Epithelial cell of proximal tubule (primary cell): ENCODE measurements at regions not wholly inside any gene's neighbourhood (a gene's known extent, or its start where the extent isn't known, plus 50 kb on each side); places are given as distances from the start of the nearest gene placed in this dataset.

Experiments used
- DNase-seq: peaks from one replicate; pipeline ENCODE4 v3.0.0-alpha.2; 2011; ENCODE audit warnings: low read depth
- H3K4me3 ChIP-seq: 2 replicates; pipeline ENCODE4 v1.5.1; 2011; ENCODE audit warnings: low read depth, mild to moderate bottlenecking, low read length
- CTCF ChIP-seq: conservative IDR thresholded peaks from 2 replicates; pipeline ENCODE4 v1.5.1; 2012; ENCODE audit warnings: low read depth, mild to moderate bottlenecking, low read length

- no peak overlapping the region for H3K4me3 ChIP-seq
- no peak for TF ChIP-seq CTCF
- no peak for DNase-seq
Observed at GRCh38 chr4:11299016-11299415, 129.7 kb downstream of the HS3ST1 start.

GRCh38 chr4:11298451-11298850 lies 130.2 kb downstream of the HS3ST1 start:
- H3K4me3 ChIP-seq, result no peak overlapping the region
- TF ChIP-seq CTCF, result no peak
- DNase-seq, result no peak

- no peak overlapping the region for H3K4me3 ChIP-seq
- DNase-seq, result no peak
- no peak for TF ChIP-seq CTCF
Observed at GRCh38 chr4:11297627-11298026, 131.1 kb downstream of the HS3ST1 start.

DNA sequence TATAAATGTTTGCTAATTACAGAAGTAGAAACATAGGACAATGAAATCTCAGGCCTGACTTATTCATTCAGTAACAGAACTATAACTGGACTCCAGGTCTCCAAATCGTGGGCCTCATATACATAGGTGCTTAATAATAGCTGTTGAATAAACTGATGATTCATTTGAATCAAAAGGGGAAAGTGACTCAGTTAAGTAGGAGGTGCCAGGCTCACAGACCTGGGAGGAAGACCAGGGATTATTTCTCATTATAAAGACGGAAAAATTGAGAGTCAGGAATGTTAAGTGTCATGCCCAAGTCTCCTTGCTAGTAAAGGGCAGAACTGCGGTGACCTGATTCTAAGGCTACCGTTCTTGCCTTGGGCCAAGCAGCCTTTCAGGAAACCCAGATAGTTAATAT lies 131.5 kb downstream of the HS3ST1 start:
- TF ChIP-seq CTCF, result no peak
- no peak overlapping the region for H3K4me3 ChIP-seq
- no peak for DNase-seq

- DNase-seq, result no peak
- TF ChIP-seq CTCF, result no peak
- no peak overlapping the region for H3K4me3 ChIP-seq
Observed at GRCh38 chr4:11293866-11294265, 134.8 kb downstream of the HS3ST1 start.

GRCh38 chr4:11287055-11287454 lies 141.6 kb downstream of the HS3ST1 start:
- no peak for DNase-seq
- no peak overlapping the region for H3K4me3 ChIP-seq
- no peak for TF ChIP-seq CTCF

DNA sequence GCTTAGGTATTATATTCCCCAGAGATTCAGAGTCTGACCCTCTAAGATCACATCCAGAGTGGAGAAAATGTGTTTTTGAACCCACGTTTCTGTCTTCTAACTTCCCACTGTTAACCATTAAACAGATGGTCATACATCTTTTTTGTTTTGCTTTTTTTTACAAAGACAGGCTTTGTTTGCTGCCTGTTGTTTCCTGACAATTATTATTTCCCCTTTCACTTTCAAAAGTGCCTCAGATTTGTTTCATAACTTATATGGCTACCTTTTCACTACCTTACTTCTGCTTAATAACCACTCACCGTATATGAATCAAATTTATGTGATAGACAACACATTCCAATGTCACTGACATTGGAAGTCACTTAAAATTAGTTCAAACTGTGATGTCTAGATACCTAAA lies 142.2 kb downstream of the HS3ST1 start:
- TF ChIP-seq CTCF, result no peak
- H3K4me3 ChIP-seq, result no peak overlapping the region
- no peak for DNase-seq
